Calu3 (cell line): ENCODE measurements at regions not wholly inside any gene's neighbourhood (a gene's known extent, or its start where the extent isn't known, plus 50 kb on each side); places are given as distances from the start of the nearest gene placed in this dataset.

Source experiments
- BruUV-seq: library from RNA; stranded (reverse); fragments of 400-500 nt; replicated peaks from 2 replicates; lab custom pipeline; 2021; lab: Mats Ljungman, UMichigan
- CTCF ChIA-PET: fragments of 300-600 bp; sonication (Branson Sonifier 250); formaldehyde crosslinking; loops from one replicate; lab custom pipeline; 2022; ENCODE audit warnings: antibody characterized with exemption; lab: Charles Lee
- DNase-seq: peaks from one replicate; pipeline ENCODE4 v3.0.0; 2022
- H3K27ac Mint-ChIP-seq: one replicate; pipeline ENCODE4 v1.8.0; 2022; ENCODE audit warnings: mixed read lengths; ENCODE audit not compliant: unreplicated experiment
- H3K27me3 Mint-ChIP-seq: one replicate; pipeline ENCODE4 v1.8.0; 2022; ENCODE audit warnings: mixed read lengths; ENCODE audit not compliant: unreplicated experiment
- H3K36me3 Mint-ChIP-seq: one replicate; pipeline ENCODE4 v1.8.0; 2022; ENCODE audit warnings: mild to moderate bottlenecking, moderate library complexity, mixed read lengths; ENCODE audit not compliant: insufficient read depth, unreplicated experiment
- H3K4me1 Mint-ChIP-seq: one replicate; pipeline ENCODE4 v1.8.0; 2022; ENCODE audit warnings: mild to moderate bottlenecking, low read depth, mixed read lengths; ENCODE audit not compliant: unreplicated experiment
- H3K4me3 Mint-ChIP-seq: one replicate; pipeline ENCODE4 v1.8.0; 2022; ENCODE audit warnings: mild to moderate bottlenecking, low read depth, moderate library complexity, mixed read lengths; ENCODE audit not compliant: unreplicated experiment
- H3K9me3 Mint-ChIP-seq: one replicate; pipeline ENCODE4 v1.8.0; 2022; ENCODE audit warnings: low read depth, mixed read lengths; ENCODE audit not compliant: unreplicated experiment
- CTCF ChIP-seq: fragments of 200-600 bp; IDR thresholded peaks from one replicate; pipeline ENCODE4 v1.8.0; 2022; ENCODE audit warnings: antibody characterized with exemption; ENCODE audit not compliant: unreplicated experiment
- intact Hi-C: fragments of 100-400 bp; cut with micrococcal nuclease; formaldehyde crosslinking; loops from one replicate; pipeline ENCODE4 v1.10.0; 2022; ENCODE audit not compliant: unreplicated experiment

- intact Hi-C loops, result loop anchor here (5.0 kb wide), 1 partner anchor 90 kb away; no protein-coding TSS in a partner anchor
- TF ChIP-seq CTCF, result no peak
- Mint-ChIP-seq H3K4me3 (peak overlapping the region; percentile 2), H3K27me3 (peaks cover 11% of the 10 kb centered on the region), H3K27ac (peak overlapping the region; percentile 59), H3K36me3 (no peaks in the 10 kb centered on the region), H3K9me3 (peaks cover 3% of the 10 kb centered on the region), H3K4me1 (peaks cover 17% of the 10 kb centered on the region)
- CTCF ChIA-PET, result interaction anchor here (0.6 to 1.0 kb wide), 5 partner anchors 13 to 371 kb away, joined by 3 to 4 read pairs (median 3); no protein-coding TSS in a partner anchor
- BruUV-seq, result no TSS peak
- DNase-seq, result peak; percentile 66
These were observed 131.8 kb downstream of the UNC5CL start for GRCh38 chr6:40907198-40907701.

- Mint-ChIP-seq H3K9me3 (peaks cover 3% of the 10 kb centered on the region), H3K27me3 (peaks cover 11% of the 10 kb centered on the region), H3K4me3 (peak overlapping the region; percentile 2), H3K27ac (no peak overlapping the region), H3K36me3 (no peaks in the 10 kb centered on the region), H3K4me1 (peaks cover 17% of the 10 kb centered on the region)
- DNase-seq, result peak; percentile 45
- TF ChIP-seq CTCF, result no peak
- intact Hi-C loops, result loop anchor here (5.0 kb wide), 1 partner anchor 91 kb away; no protein-coding TSS in a partner anchor
- no TSS peak for BruUV-seq
- CTCF ChIA-PET, result interaction anchor here (0.7 to 1.1 kb wide), 4 partner anchors 121 to 370 kb away, joined by 3 to 4 read pairs (median 4); partner anchors contain the start of gene UNC5CL
These were observed 132.3 kb downstream of the UNC5CL start for GRCh38 chr6:40906759-40907158.

GRCh38 chr6:40904583-40905194, 134.3 kb downstream of the UNC5CL start:
- BruUV-seq, result no TSS peak
- no peak overlapping the region for H3K4me3 Mint-ChIP-seq
- H3K27me3 Mint-ChIP-seq, result peaks cover 18% of the 10 kb centered on the region
- no peak for DNase-seq
- H3K36me3 Mint-ChIP-seq, result no peaks in the 10 kb centered on the region
- intact Hi-C loops, result loop anchor here (5.0 kb wide), 1 partner anchor 93 kb away; no protein-coding TSS in a partner anchor
- H3K4me1 Mint-ChIP-seq, result peaks cover 17% of the 10 kb centered on the region
- peaks cover 3% of the 10 kb centered on the region for H3K9me3 Mint-ChIP-seq
- TF ChIP-seq CTCF, result no peak
- no peak overlapping the region for H3K27ac Mint-ChIP-seq
- CTCF ChIA-PET, result interaction anchor here (0.6 to 1.2 kb wide), 2 partner anchors 9 to 1590 kb away, joined by 3 read pairs; no protein-coding TSS in a partner anchor

- Mint-ChIP-seq H3K4me3 (no peak overlapping the region), H3K4me1 (peaks cover 17% of the 10 kb centered on the region), H3K27me3 (peaks cover 18% of the 10 kb centered on the region), H3K36me3 (no peaks in the 10 kb centered on the region), H3K27ac (no peak overlapping the region), H3K9me3 (peaks cover 3% of the 10 kb centered on the region)
- no TSS peak for BruUV-seq
- no peak for TF ChIP-seq CTCF
- intact Hi-C loops, result no loop called here
- DNase-seq, result no peak
- CTCF ChIA-PET, result no interaction called here
These were observed 135.6 kb downstream of the UNC5CL start for GRCh38 chr6:40903456-40903855.
